WTC11 (cell line): ENCODE measurements at regions not wholly inside any gene's neighbourhood (a gene's known extent, or its start where the extent isn't known, plus 50 kb on each side); places are given as distances from the start of the nearest gene placed in this dataset.

Experiments
- CTCF ChIP-seq: fragments of 200-600 bp; IDR thresholded peaks from 2 replicates; pipeline ENCODE4 v1.8.0; 2022; ENCODE audit warnings: antibody characterized with exemption
- FOXK1 ChIP-seq: sonication (generic); formaldehyde crosslinking; IDR thresholded peaks from 2 replicates; pipeline ENCODE4 v1.8.0; 2022; ENCODE audit warnings: mild to moderate bottlenecking, moderate library complexity, missing genetic modification reagents
- FOXP4 ChIP-seq: sonication (generic); formaldehyde crosslinking; IDR thresholded peaks from 2 replicates; pipeline ENCODE4 v1.8.0; 2022; ENCODE audit warnings: mild to moderate bottlenecking, missing genetic modification reagents
- GTF2I ChIP-seq: fragments of 250-450 bp; sonication (Bioruptor Pico); conservative IDR thresholded peaks from 2 replicates; pipeline ENCODE4 v1.4.0; 2021; ENCODE audit warnings: mild to moderate bottlenecking
- IRF2 ChIP-seq: sonication (generic); formaldehyde crosslinking; IDR thresholded peaks from 2 replicates; pipeline ENCODE4 v1.8.0; 2022; ENCODE audit warnings: low read depth, missing genetic modification reagents, borderline replicate concordance
- NR2C2 ChIP-seq: sonication (generic); formaldehyde crosslinking; IDR thresholded peaks from 2 replicates; pipeline ENCODE4 v1.8.0; 2022; ENCODE audit warnings: mild to moderate bottlenecking, missing genetic modification reagents
- SMAD3 ChIP-seq: sonication (generic); formaldehyde crosslinking; IDR thresholded peaks from 2 replicates; pipeline ENCODE4 v1.8.0; 2022; ENCODE audit warnings: missing genetic modification reagents, mild to moderate bottlenecking, borderline replicate concordance
- TEAD4 ChIP-seq: sonication (generic); formaldehyde crosslinking; IDR thresholded peaks from 2 replicates; pipeline ENCODE4 v1.8.0; 2022; ENCODE audit warnings: mild to moderate bottlenecking, missing genetic modification reagents
- USF2 ChIP-seq: sonication (generic); formaldehyde crosslinking; IDR thresholded peaks from 2 replicates; pipeline ENCODE4 v1.8.1; 2023; ENCODE audit warnings: mild to moderate bottlenecking, missing genetic modification reagents, moderate library complexity
- ZBTB21 ChIP-seq: sonication (generic); formaldehyde crosslinking; IDR thresholded peaks from 2 replicates; pipeline ENCODE4 v1.8.1; 2023; ENCODE audit warnings: mild to moderate bottlenecking, missing genetic modification reagents, borderline replicate concordance
- ZNF138 ChIP-seq: sonication (generic); formaldehyde crosslinking; conservative IDR thresholded peaks from 2 replicates; pipeline ENCODE4 v1.8.1; 2022; ENCODE audit warnings: mild to moderate bottlenecking, moderate library complexity, missing genetic modification reagents
- ZNF416 ChIP-seq: fragments of 250-450 bp; sonication (Bioruptor Pico); IDR thresholded peaks from 2 replicates; pipeline ENCODE4 v1.9.0; 2021; ENCODE audit warnings: mild to moderate bottlenecking, inconsistent platforms
- TF ChIP-seq, protein P1 (sequence below): sonication (generic); formaldehyde crosslinking; IDR thresholded peaks from 2 replicates; pipeline ENCODE4 v1.8.1; 2023; ENCODE audit warnings: mild to moderate bottlenecking, moderate library complexity, missing genetic modification reagents

- no peak for TF ChIP-seq GTF2I
- no peak for TF ChIP-seq FOXK1
- TF ChIP-seq IRF2 (CRISPR knock-in tag) = no peak
- no peak for TF ChIP-seq NR2C2 (CRISPR knock-in tag)
- TF ChIP-seq SMAD3 (CRISPR knock-in tag) = no peak
- TF ChIP-seq CTCF = no peak
- TF ChIP-seq ZNF416 (CRISPR knock-in tag) = no peak
- no peak for TF ChIP-seq USF2 (CRISPR knock-in tag)
- TF ChIP-seq FOXP4 (CRISPR knock-in tag) = no peak
- TF ChIP-seq ZBTB21 = no peak
- TF ChIP-seq, protein P1, sequence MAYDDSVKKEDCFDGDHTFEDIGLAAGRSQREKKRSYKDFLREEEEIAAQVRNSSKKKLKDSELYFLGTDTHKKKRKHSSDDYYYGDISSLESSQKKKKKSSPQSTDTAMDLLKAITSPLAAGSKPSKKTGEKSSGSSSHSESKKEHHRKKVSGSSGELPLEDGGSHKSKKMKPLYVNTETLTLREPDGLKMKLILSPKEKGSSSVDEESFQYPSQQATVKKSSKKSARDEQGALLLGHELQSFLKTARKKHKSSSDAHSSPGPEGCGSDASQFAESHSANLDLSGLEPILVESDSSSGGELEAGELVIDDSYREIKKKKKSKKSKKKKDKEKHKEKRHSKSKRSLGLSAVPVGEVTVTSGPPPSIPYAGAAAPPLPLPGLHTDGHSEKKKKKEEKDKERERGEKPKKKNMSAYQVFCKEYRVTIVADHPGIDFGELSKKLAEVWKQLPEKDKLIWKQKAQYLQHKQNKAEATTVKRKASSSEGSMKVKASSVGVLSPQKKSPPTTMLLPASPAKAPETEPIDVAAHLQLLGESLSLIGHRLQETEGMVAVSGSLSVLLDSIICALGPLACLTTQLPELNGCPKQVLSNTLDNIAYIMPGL (CRISPR knock-in tag) = no peak
- TF ChIP-seq ZNF138 (CRISPR knock-in tag) = no peak
- no peak for TF ChIP-seq TEAD4
Observed at GRCh38 chr15:60222404-60222803, 175.4 kb downstream of the ANXA2 start.
